H1 (cell line): ENCODE measurements at regions not wholly inside any gene's neighbourhood (a gene's known extent, or its start where the extent isn't known, plus 50 kb on each side); places are given as distances from the start of the nearest gene placed in this dataset.

Experiments
- CTCF ChIA-PET: fragments of 300-600 bp; sonication (Branson Sonifier 250); formaldehyde crosslinking; loops from one replicate; lab custom pipeline; 2021; ENCODE audit not compliant: partially characterized antibody; lab: Charles Lee
- POLR2A ChIA-PET: fragments of 300-600 bp; sonication (Branson Sonifier 250); formaldehyde crosslinking; loops from one replicate; lab custom pipeline; 2021; ENCODE audit warnings: inconsistent platforms; ENCODE audit not compliant: partially characterized antibody; lab: Charles Lee
- DNase-seq, 2 experiments: peaks; one replicate each; pipeline versions ENCODE4 v3.0.0 to v3.0.0-alpha.2; 2010 to 2022; ENCODE audit warnings: low spot score in 2 of 2, low read depth in 1 of 2, mixed read lengths in 1 of 2
- FAIRE-seq: peaks from 2 replicates; lab custom pipeline; 2011; peaks lifted over from hg19 to GRCh38; lab: Jason Lieb, UNC
- H2AFZ ChIP-seq: 2 replicates; pipeline ENCODE4 v1.8.1; 2012; ENCODE audit warnings: low read length, inconsistent platforms
- H2AK5ac ChIP-seq: 2 replicates; pipeline ENCODE4 v1.6.1; 2013; ENCODE audit warnings: low read depth, low read length
- H2BK120ac ChIP-seq: replicated peaks from 2 replicates; pipeline ENCODE3; 2013; ENCODE audit warnings: low read depth, low read length, inconsistent platforms
- H2BK12ac ChIP-seq: 2 replicates; pipeline ENCODE4 v1.6.1; 2013; ENCODE audit warnings: low read depth, low read length
- H2BK15ac ChIP-seq: 2 replicates; pipeline ENCODE4 v1.6.1; 2013; ENCODE audit warnings: low read length
- H2BK20ac ChIP-seq: 2 replicates; pipeline ENCODE4 v1.6.1; 2013; ENCODE audit warnings: low read length
- H2BK5ac ChIP-seq: 2 replicates; pipeline ENCODE4 v1.6.1; 2013; ENCODE audit warnings: low read depth, low read length
- H3K14ac ChIP-seq: 2 replicates; pipeline ENCODE4 v1.6.1; 2013; ENCODE audit warnings: inconsistent platforms; ENCODE audit not compliant: insufficient read length
- H3K18ac ChIP-seq: 2 replicates; pipeline ENCODE4 v1.6.1; 2013; ENCODE audit warnings: low read length; ENCODE audit errors: extremely low read depth
- H3K23ac ChIP-seq: 2 replicates; pipeline ENCODE4 v1.6.1; 2013; ENCODE audit warnings: inconsistent platforms; ENCODE audit not compliant: insufficient read length
- H3K23me2 ChIP-seq: 2 replicates; pipeline ENCODE4 v1.6.1; 2013; ENCODE audit warnings: low read depth, low read length
- H3K27ac ChIP-seq: 2 replicates; pipeline ENCODE4 v1.6.1; 2011; ENCODE audit warnings: low read depth, low read length, inconsistent platforms
- H3K27me3 ChIP-seq, 4 experiments: replicated peaks in 1 of 4; 1 replicate in 1 of 4; 2 replicates in 3 of 4; pipeline versions ENCODE4 v1.6.1 to v1.8.1; 2011 to 2013; ENCODE audit warnings: low read length in 3 of 4, mild to moderate bottlenecking in 3 of 4, inconsistent platforms in 2 of 4, mixed read lengths in 2 of 4, moderate library complexity in 1 of 4; ENCODE audit not compliant: control insufficient read depth in 3 of 4, insufficient read depth in 3 of 4; ENCODE audit errors: extremely low read depth in 1 of 4
- H3K36me3 ChIP-seq, 4 experiments: 2 replicates each; pipeline versions ENCODE4 v1.6.1 to v1.8.1; 2011 to 2013; ENCODE audit warnings: mild to moderate bottlenecking in 4 of 4, low read length in 3 of 4, moderate library complexity in 2 of 4, control low read depth in 1 of 4, inconsistent platforms in 1 of 4; ENCODE audit not compliant: insufficient read depth in 4 of 4, control insufficient read depth in 2 of 4
- H3K4ac ChIP-seq: replicated peaks from 2 replicates; pipeline ENCODE3; 2013; ENCODE audit warnings: low read length, low read depth, mixed read lengths, inconsistent platforms; ENCODE audit not compliant: insufficient read length
- H3K4me1 ChIP-seq, 4 experiments: replicated peaks in 1 of 4; 1 replicate in 1 of 4; 2 replicates in 3 of 4; pipeline versions ENCODE4 v1.6.1 to v1.8.1; 2011 to 2013; ENCODE audit warnings: low read length in 3 of 4, inconsistent platforms in 2 of 4, mixed read lengths in 1 of 4; ENCODE audit not compliant: insufficient read depth in 4 of 4, control insufficient read depth in 3 of 4
- H3K4me2 ChIP-seq, 2 experiments: 2 replicates each; pipeline versions ENCODE4 v1.6.1 to v1.8.1; 2011 to 2013; ENCODE audit warnings: low read depth in 2 of 2, low read length in 2 of 2, control low read depth in 1 of 2, inconsistent platforms in 1 of 2, mild to moderate bottlenecking in 1 of 2; ENCODE audit not compliant: insufficient read depth in 1 of 2
- H3K4me3 ChIP-seq, 4 experiments: fragments of 200-600, 300-600 bp in 1 of 4; sonication (generic), shearing (Covaris generic), sonication (Bioruptor Twin) in 1 of 4; 2 replicates each; pipeline versions ENCODE4 v1.5.1 to v1.8.1; 2011 to 2016; ENCODE audit warnings: low read length in 4 of 4, low read depth in 3 of 4, control low read depth in 2 of 4, inconsistent platforms in 2 of 4, mild to moderate bottlenecking in 2 of 4, mixed read lengths in 1 of 4, moderate library complexity in 1 of 4; ENCODE audit not compliant: insufficient read depth in 2 of 4; ENCODE audit errors: extremely low read depth in 1 of 4
- H3K56ac ChIP-seq: replicated peaks from 2 replicates; pipeline ENCODE3; 2013; ENCODE audit warnings: low read depth, mild to moderate bottlenecking, mixed read lengths, low read length, inconsistent platforms; ENCODE audit not compliant: insufficient read length
- H3K79me1 ChIP-seq: 2 replicates; pipeline ENCODE4 v1.6.1; 2013; ENCODE audit warnings: low read depth, low read length, control low read depth
- H3K79me2 ChIP-seq, 2 experiments: 2 replicates each; pipeline versions ENCODE4 v1.6.1 to v1.8.1; 2012 to 2013; ENCODE audit warnings: low read length in 2 of 2, mild to moderate bottlenecking in 2 of 2, inconsistent platforms in 1 of 2; ENCODE audit not compliant: insufficient read depth in 2 of 2, control insufficient read depth in 1 of 2
- H3K9ac ChIP-seq, 4 experiments: replicated peaks in 1 of 4; 1 replicate in 1 of 4; 2 replicates in 3 of 4; pipeline versions ENCODE4 v1.6.1 to v1.8.1; 2011 to 2013; ENCODE audit warnings: low read depth in 3 of 4, low read length in 3 of 4, control low read depth in 2 of 4, mild to moderate bottlenecking in 2 of 4, moderate library complexity in 2 of 4, inconsistent platforms in 1 of 4; ENCODE audit errors: extremely low read depth in 1 of 4
- H3K9me3 ChIP-seq, 2 experiments: 2 replicates each; pipeline versions ENCODE4 v1.6.1 to v1.8.1; 2012 to 2013; ENCODE audit warnings: mild to moderate bottlenecking in 2 of 2, moderate library complexity in 2 of 2, control low read depth in 1 of 2, inconsistent platforms in 1 of 2, low read depth in 1 of 2, low read length in 1 of 2, mixed read lengths in 1 of 2; ENCODE audit not compliant: insufficient read depth in 2 of 2
- H4K20me1 ChIP-seq, 2 experiments: replicated peaks in 1 of 2; 2 replicates each; pipeline versions ENCODE3 to v1.8.1; 2011 to 2013; ENCODE audit warnings: inconsistent platforms in 2 of 2, low read length in 2 of 2, mild to moderate bottlenecking in 1 of 2; ENCODE audit not compliant: insufficient read depth in 2 of 2, control insufficient read depth in 1 of 2
- H4K5ac ChIP-seq: 2 replicates; pipeline ENCODE4 v1.6.1; 2013; ENCODE audit warnings: low read length, low read depth, mixed read lengths, inconsistent platforms; ENCODE audit not compliant: insufficient read length
- H4K8ac ChIP-seq: 2 replicates; pipeline ENCODE4 v1.8.0; 2013; ENCODE audit warnings: mild to moderate bottlenecking, moderate library complexity, low read length, inconsistent platforms; ENCODE audit not compliant: insufficient read depth; ENCODE audit errors: extremely low read depth
- H4K91ac ChIP-seq: replicated peaks from 2 replicates; pipeline ENCODE3; 2013; ENCODE audit warnings: low read length, mixed read lengths, inconsistent platforms; ENCODE audit not compliant: insufficient read length
- ASH2L ChIP-seq: fragments of 200-600, 300-600 bp; sonication (generic); IDR thresholded peaks from one replicate; pipeline ENCODE4 v1.7.1; 2017; ENCODE audit warnings: low read length
- BACH1 ChIP-seq: IDR thresholded peaks from 2 replicates; pipeline ENCODE4 v1.6.1; 2012; ENCODE audit warnings: low read length, improper control_type of control experiment
- BCL11A ChIP-seq, 2 experiments: IDR thresholded peaks; one replicate each; pipeline ENCODE4 v1.6.1; 2011; ENCODE audit warnings: low read depth in 2 of 2, low read length in 2 of 2, mild to moderate bottlenecking in 2 of 2
- CHD2 ChIP-seq: IDR thresholded peaks from 2 replicates; pipeline ENCODE4 v1.6.1; 2012; ENCODE audit warnings: low read length, improper control_type of control experiment
- PHF8 ChIP-seq: fragments of 200-600 bp; sonication (generic); conservative IDR thresholded peaks from 2 replicates; pipeline ENCODE4 v1.7.1; 2012; ENCODE audit warnings: low read depth, mild to moderate bottlenecking, inconsistent platforms, low read length, moderate library complexity
- POU5F1 ChIP-seq: IDR thresholded peaks from 2 replicates; pipeline ENCODE4 v1.6.1; 2011; ENCODE audit warnings: low read depth, mild to moderate bottlenecking, low read length, moderate library complexity
- RBBP5 ChIP-seq: IDR thresholded peaks from 2 replicates; pipeline ENCODE4 v1.7.1; 2012; ENCODE audit warnings: low read depth, mild to moderate bottlenecking, inconsistent platforms, low read length, moderate library complexity, borderline replicate concordance
- RFX5 ChIP-seq: IDR thresholded peaks from 2 replicates; pipeline ENCODE4 v1.6.1; 2011; ENCODE audit warnings: low read depth, low read length, improper control_type of control experiment, borderline replicate concordance
- TAF1 ChIP-seq: IDR thresholded peaks from 2 replicates; pipeline ENCODE4 v1.6.1; 2011; ENCODE audit warnings: mild to moderate bottlenecking, low read depth, low read length
- TEAD4 ChIP-seq: IDR thresholded peaks from 2 replicates; pipeline ENCODE4 v1.6.1; 2012; ENCODE audit warnings: low read depth, low read length, inconsistent platforms, mixed read lengths
- YY1 ChIP-seq: IDR thresholded peaks from 2 replicates; pipeline ENCODE4 v1.6.1; 2011; ENCODE audit warnings: low read depth, mild to moderate bottlenecking, low read length
- WGBS, 2 experiments: shearing (Covaris generic) in 1 of 2; methylation state at CpG; one replicate each; pipeline versions ENCODE4 v1.1.6 to v1.1.7; 2013 to 2015; ENCODE audit warnings: low lambda C conversion rate in 2 of 2, mixed read lengths in 2 of 2, inconsistent platforms in 1 of 2, low coverage in 1 of 2, missing lambda C conversion rate in 1 of 2; ENCODE audit not compliant: insufficient replicate concordance in 2 of 2, insufficient coverage in 1 of 2, insufficient read length in 1 of 2; ENCODE audit errors: extremely low coverage in 1 of 2, missing lambda C conversion rate in 1 of 2; 5-methylcytosine and 5-hydroxymethylcytosine counted together

GRCh38 chr5:117436846-117437245 is 862.2 kb upstream of the SEMA6A start:
- no peak overlapping the region for H2BK15ac ChIP-seq
- H4K5ac ChIP-seq: no peak overlapping the region
- no peak overlapping the region for H4K91ac ChIP-seq
- no peak overlapping the region for H3K4me3 ChIP-seq
- WGBS, 2 experiments: 95% methylated on average over 4 of the region's 4 CpGs; no CpG with 5 or more reads in 1 of the 2 experiments
- no peak overlapping the region for H4K8ac ChIP-seq
- no peak overlapping the region for H3K23ac ChIP-seq
- H3K9me3 ChIP-seq: no peaks in the 10 kb centered on the region
- CTCF ChIA-PET: interaction anchor here (12.6 kb wide), 1 partner anchor 17 kb away, joined by 88 read pairs; no protein-coding TSS in a partner anchor
- H3K23me2 ChIP-seq: no peaks in the 10 kb centered on the region
- H3K9ac ChIP-seq: no peak overlapping the region
- POLR2A ChIA-PET: no interaction called here
- H3K4ac ChIP-seq: no peak overlapping the region
- no peak overlapping the region for H2BK12ac ChIP-seq
- no peaks in the 10 kb centered on the region for H3K79me1 ChIP-seq
- no peak overlapping the region for H3K27ac ChIP-seq
- H3K56ac ChIP-seq: no peak overlapping the region
- H3K14ac ChIP-seq: no peak overlapping the region
- H4K20me1 ChIP-seq: no peaks in the 10 kb centered on the region
- FAIRE-seq (no peak), DNase-seq (no peak)
- no peaks in the 10 kb centered on the region for H3K79me2 ChIP-seq
- no peak overlapping the region for H2BK120ac ChIP-seq
- TF ChIP-seq BACH1: no peak
- TF ChIP-seq PHF8: no peak
- TF ChIP-seq RFX5: no peak
- TF ChIP-seq CHD2: no peak
- no peak for TF ChIP-seq ASH2L
- no peak for TF ChIP-seq BCL11A (IDR thresholded peaks at IDR 0.05; ENCODE audit: low read depth in 2 of 2, low read length in 2 of 2)
- TF ChIP-seq YY1: no peak
- TF ChIP-seq RBBP5: no peak
- no peak for TF ChIP-seq POU5F1
- TF ChIP-seq TAF1: no peak
- no peak for TF ChIP-seq TEAD4
- H3K36me3 ChIP-seq: no peaks in the 10 kb centered on the region
- peaks cover 0 to 5% (median 1%) of the 10 kb centered on the region in 4 experiments; a peak in 3 of 7 replicates for H3K4me1 ChIP-seq
- H2BK5ac ChIP-seq: no peak overlapping the region
- H3K4me2 ChIP-seq: no peak overlapping the region
- no peak overlapping the region for H2AFZ ChIP-seq
- no peak overlapping the region for H3K18ac ChIP-seq
- H2BK20ac ChIP-seq: no peak overlapping the region
- no peak overlapping the region for H2AK5ac ChIP-seq
- H3K27me3 ChIP-seq: no peaks in the 10 kb centered on the region
